ENCODE measurements at regions not wholly inside any gene's neighbourhood (a gene's known extent, or its start where the extent isn't known, plus 50 kb on each side); places are given as distances from the start of the nearest gene placed in this dataset.

GRCh38 chr4:162557516-162558106, 393.8 kb upstream of the FSTL5 start:
- no peak for TF ChIP-seq CTCF (IDR thresholded peaks at IDR 0.05; ENCODE audit: control extremely low read depth, extremely low read depth)
- Histone ChIP-seq H3K27ac (ENCODE audit: low read depth in 1 of 2, low read length in 1 of 2) (no peak overlapping the region), H3K27me3 (ENCODE audit: control insufficient read depth in 3 of 3, insufficient read depth in 3 of 3, low read length in 2 of 3) (no peaks in the 10 kb centered on the region), H3K4me1 (ENCODE audit: control insufficient read depth in 5 of 5, insufficient read depth in 5 of 5, low read length in 5 of 5) (no peaks in the 10 kb centered on the region), H3K36me3 (ENCODE audit: control insufficient read depth in 4 of 4, insufficient read depth in 4 of 4, low read length in 4 of 4) (no peaks in the 10 kb centered on the region), H3K9me3 (ENCODE audit: control insufficient read depth in 4 of 4, insufficient read depth in 3 of 4, low read length in 3 of 4) (peaks cover 0 to 2% (median 0%) of the 10 kb centered on the region in 4 donors), H3K4me3 (no peak overlapping the region), H3K9ac (ENCODE audit: insufficient read depth in 1 of 2, low read length in 2 of 2) (no peak overlapping the region)
- DNase-seq (no peak), ATAC-seq (ENCODE audit: insufficient read depth, low FRiP score) (no peak)
- WGBS, 2 donors: 80 to 84% methylated on average over 4 of the region's 4 CpGs

- DNase-seq (no peak), ATAC-seq (ENCODE audit: insufficient read depth, low FRiP score) (no peak)
- no peak overlapping the region for H3K27ac ChIP-seq (ENCODE audit: low read depth in 1 of 2, low read length in 1 of 2)
- H3K4me1 ChIP-seq (ENCODE audit: control insufficient read depth in 5 of 5, insufficient read depth in 5 of 5, low read length in 5 of 5): no peaks in the 10 kb centered on the region
- no peaks in the 10 kb centered on the region for H3K9me3 ChIP-seq (ENCODE audit: control insufficient read depth in 4 of 4, insufficient read depth in 3 of 4, low read length in 3 of 4)
- no peak overlapping the region for H3K9ac ChIP-seq (ENCODE audit: insufficient read depth in 1 of 2, low read length in 2 of 2)
- no peak overlapping the region for H3K4me3 ChIP-seq
- H3K36me3 ChIP-seq (ENCODE audit: control insufficient read depth in 4 of 4, insufficient read depth in 4 of 4, low read length in 4 of 4): no peaks in the 10 kb centered on the region
- no peaks in the 10 kb centered on the region for H3K27me3 ChIP-seq (ENCODE audit: control insufficient read depth in 3 of 3, insufficient read depth in 3 of 3, low read length in 2 of 3)
- no peak for TF ChIP-seq CTCF (IDR thresholded peaks at IDR 0.05; ENCODE audit: control extremely low read depth, extremely low read depth)
- 60 to 71% methylated on average over 1 of the region's 1 CpG for WGBS, 2 donors
These were observed 371.3 kb upstream of the FSTL5 start for GRCh38 chr4:162535121-162535520.

GRCh38 chr4:162523171-162523570, 359.4 kb upstream of the FSTL5 start:
- no peak overlapping the region for H3K27ac ChIP-seq (ENCODE audit: low read depth in 1 of 2, low read length in 1 of 2)
- H3K27me3 ChIP-seq (ENCODE audit: control insufficient read depth in 3 of 3, insufficient read depth in 3 of 3, low read length in 2 of 3): no peaks in the 10 kb centered on the region
- no peaks in the 10 kb centered on the region for H3K4me1 ChIP-seq (ENCODE audit: control insufficient read depth in 5 of 5, insufficient read depth in 5 of 5, low read length in 5 of 5)
- H3K36me3 ChIP-seq (ENCODE audit: control insufficient read depth in 4 of 4, insufficient read depth in 4 of 4, low read length in 4 of 4): no peaks in the 10 kb centered on the region
- no peaks in the 10 kb centered on the region for H3K9me3 ChIP-seq (ENCODE audit: control insufficient read depth in 4 of 4, insufficient read depth in 3 of 4, low read length in 3 of 4)
- no peak overlapping the region for H3K4me3 ChIP-seq
- ATAC-seq (ENCODE audit: insufficient read depth, low FRiP score) (no peak), DNase-seq (no peak)
- 88 to 92% methylated on average over 4 of the region's 4 CpGs for WGBS, 2 donors
- no peak for TF ChIP-seq CTCF (IDR thresholded peaks at IDR 0.05; ENCODE audit: control extremely low read depth, extremely low read depth)
- no peak overlapping the region for H3K9ac ChIP-seq (ENCODE audit: insufficient read depth in 1 of 2, low read length in 2 of 2)

GRCh38 chr4:162522724-162523123, 358.9 kb upstream of the FSTL5 start:
- ATAC-seq (ENCODE audit: insufficient read depth, low FRiP score) (no peak), DNase-seq (no peak)
- no peak overlapping the region for H3K27ac ChIP-seq (ENCODE audit: low read depth in 1 of 2, low read length in 1 of 2)
- no peaks in the 10 kb centered on the region for H3K9me3 ChIP-seq (ENCODE audit: control insufficient read depth in 4 of 4, insufficient read depth in 3 of 4, low read length in 3 of 4)
- H3K36me3 ChIP-seq (ENCODE audit: control insufficient read depth in 4 of 4, insufficient read depth in 4 of 4, low read length in 4 of 4): no peaks in the 10 kb centered on the region
- no peak for TF ChIP-seq CTCF (IDR thresholded peaks at IDR 0.05; ENCODE audit: control extremely low read depth, extremely low read depth)
- H3K27me3 ChIP-seq (ENCODE audit: control insufficient read depth in 3 of 3, insufficient read depth in 3 of 3, low read length in 2 of 3): no peaks in the 10 kb centered on the region
- no peak overlapping the region for H3K9ac ChIP-seq (ENCODE audit: insufficient read depth in 1 of 2, low read length in 2 of 2)
- 79 to 97% methylated on average over 1 of the region's 1 CpG for WGBS, 2 donors
- no peak overlapping the region for H3K4me3 ChIP-seq
- H3K4me1 ChIP-seq (ENCODE audit: control insufficient read depth in 5 of 5, insufficient read depth in 5 of 5, low read length in 5 of 5): no peaks in the 10 kb centered on the region

Measured in lung (tissue), 11 donors.